Fibroblast of lung (primary cell): ENCODE measurements at regions not wholly inside any gene's neighbourhood (a gene's known extent, or its start where the extent isn't known, plus 50 kb on each side); places are given as distances from the start of the nearest gene placed in this dataset.

Source experiments
- DNase-seq, 2 donors: peaks; one replicate each; pipeline versions ENCODE4 v3.0.0 to v3.0.0-alpha.2; 2010; ENCODE audit warnings: low read depth in 2 of 2
- H2AFZ ChIP-seq: 2 replicates; pipeline ENCODE4 v1.5.1; 2012; ENCODE audit warnings: low read length, control low read depth, inconsistent platforms
- H3K27ac ChIP-seq: 2 replicates; pipeline ENCODE4 v1.5.1; 2011; ENCODE audit warnings: low read length, control low read depth; ENCODE audit not compliant: insufficient read depth
- H3K27me3 ChIP-seq: 2 replicates; pipeline ENCODE4 v1.5.1; 2011; ENCODE audit warnings: mild to moderate bottlenecking, low read length; ENCODE audit not compliant: control insufficient read depth, insufficient read depth
- H3K36me3 ChIP-seq: 2 replicates; pipeline ENCODE4 v1.5.1; 2011; ENCODE audit warnings: low read length; ENCODE audit not compliant: control insufficient read depth, insufficient read depth
- H3K4me1 ChIP-seq: 2 replicates; pipeline ENCODE4 v1.5.1; 2011; ENCODE audit warnings: low read length; ENCODE audit not compliant: control insufficient read depth, insufficient read depth; ENCODE audit errors: extremely low read depth
- H3K4me2 ChIP-seq: 2 replicates; pipeline ENCODE4 v1.5.1; 2011; ENCODE audit warnings: low read length, control low read depth; ENCODE audit not compliant: insufficient read depth; ENCODE audit errors: extremely low read depth
- H3K4me3 ChIP-seq, 4 experiments: fragments of 200-600 bp in 1 of 4; sonication (generic) in 1 of 4; replicated peaks in 1 of 4; 2 replicates each; pipeline ENCODE4 v1.5.1; 2011 to 2016; ENCODE audit warnings: low read length in 4 of 4, low read depth in 3 of 4, mild to moderate bottlenecking in 3 of 4, control low read depth in 2 of 4, inconsistent platforms in 1 of 4, mixed read lengths in 1 of 4; ENCODE audit not compliant: insufficient read depth in 1 of 4; ENCODE audit errors: control extremely low read depth in 1 of 4
- H3K79me2 ChIP-seq: 2 replicates; pipeline ENCODE4 v1.5.1; 2012; ENCODE audit warnings: mild to moderate bottlenecking, low read length, inconsistent platforms; ENCODE audit not compliant: control insufficient read depth, insufficient read depth
- H3K9ac ChIP-seq: 2 replicates; pipeline ENCODE4 v1.5.1; 2011; ENCODE audit warnings: mild to moderate bottlenecking, low read length, control low read depth; ENCODE audit not compliant: insufficient read depth
- H3K9me3 ChIP-seq: 2 replicates; pipeline ENCODE4 v1.5.1; 2012; ENCODE audit warnings: low read depth, low read length; ENCODE audit not compliant: control insufficient read depth, insufficient read depth
- H4K20me1 ChIP-seq: 2 replicates; pipeline ENCODE4 v1.5.1; 2011; ENCODE audit warnings: low read length; ENCODE audit not compliant: control insufficient read depth, insufficient read depth; ENCODE audit errors: extremely low read depth
- EZH2 ChIP-seq: IDR thresholded peaks from 2 replicates; pipeline ENCODE4 v1.5.1; 2012; ENCODE audit warnings: low read length, control low read depth, mild to moderate bottlenecking; ENCODE audit errors: missing control alignments
- TF ChIP-seq, protein P1 (sequence below), 2 donors: IDR thresholded peaks in 1 of 2; conservative IDR thresholded peaks in 1 of 2; 1 replicate in 1 of 2; 2 replicates in 1 of 2; pipeline ENCODE4 v1.5.1; 2011 to 2012; ENCODE audit warnings: low read length in 2 of 2, control low read depth in 1 of 2, inconsistent platforms in 1 of 2, low read depth in 1 of 2, mild to moderate bottlenecking in 1 of 2

DNA sequence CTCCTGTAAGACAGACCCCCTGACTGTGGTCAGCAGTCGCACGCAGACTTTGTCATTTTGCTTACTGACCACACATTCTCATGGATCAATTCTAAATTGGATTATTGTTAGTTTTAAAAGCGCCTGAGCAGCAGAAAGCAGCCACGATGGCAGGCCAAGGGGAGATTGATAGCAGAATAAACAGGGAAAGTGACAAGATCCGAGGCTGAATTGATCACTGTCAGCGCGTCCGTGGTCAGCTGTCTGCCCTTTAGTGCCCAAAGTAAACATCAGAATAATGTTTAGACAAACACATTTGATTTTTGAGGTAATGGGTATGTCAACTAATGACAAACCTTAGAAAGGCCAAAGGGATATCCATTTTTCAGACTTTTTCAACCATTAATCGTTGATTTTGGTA is 426.8 kb downstream of the SETD4 start:
- Histone ChIP-seq H3K9me3 (no peaks in the 10 kb centered on the region), H3K9ac (no peak overlapping the region), H3K79me2 (no peaks in the 10 kb centered on the region), H3K27ac (no peak overlapping the region), H4K20me1 (no peaks in the 10 kb centered on the region), H2AFZ (no peak overlapping the region), H3K4me3 (no peak overlapping the region), H3K36me3 (no peaks in the 10 kb centered on the region), H3K4me2 (no peak overlapping the region), H3K27me3 (no peaks in the 10 kb centered on the region), H3K4me1 (peaks cover 21% of the 10 kb centered on the region)
- DNase-seq, result no peak
- TF ChIP-seq, protein P1, sequence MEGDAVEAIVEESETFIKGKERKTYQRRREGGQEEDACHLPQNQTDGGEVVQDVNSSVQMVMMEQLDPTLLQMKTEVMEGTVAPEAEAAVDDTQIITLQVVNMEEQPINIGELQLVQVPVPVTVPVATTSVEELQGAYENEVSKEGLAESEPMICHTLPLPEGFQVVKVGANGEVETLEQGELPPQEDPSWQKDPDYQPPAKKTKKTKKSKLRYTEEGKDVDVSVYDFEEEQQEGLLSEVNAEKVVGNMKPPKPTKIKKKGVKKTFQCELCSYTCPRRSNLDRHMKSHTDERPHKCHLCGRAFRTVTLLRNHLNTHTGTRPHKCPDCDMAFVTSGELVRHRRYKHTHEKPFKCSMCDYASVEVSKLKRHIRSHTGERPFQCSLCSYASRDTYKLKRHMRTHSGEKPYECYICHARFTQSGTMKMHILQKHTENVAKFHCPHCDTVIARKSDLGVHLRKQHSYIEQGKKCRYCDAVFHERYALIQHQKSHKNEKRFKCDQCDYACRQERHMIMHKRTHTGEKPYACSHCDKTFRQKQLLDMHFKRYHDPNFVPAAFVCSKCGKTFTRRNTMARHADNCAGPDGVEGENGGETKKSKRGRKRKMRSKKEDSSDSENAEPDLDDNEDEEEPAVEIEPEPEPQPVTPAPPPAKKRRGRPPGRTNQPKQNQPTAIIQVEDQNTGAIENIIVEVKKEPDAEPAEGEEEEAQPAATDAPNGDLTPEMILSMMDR (conservative IDR thresholded peaks at IDR 0.05 in 1 of 2, IDR thresholded peaks at IDR 0.05 in 1 of 2; ENCODE audit: low read depth in 1 of 2, low read length in 2 of 2), result no peak
- TF ChIP-seq EZH2, result no peak

DNA sequence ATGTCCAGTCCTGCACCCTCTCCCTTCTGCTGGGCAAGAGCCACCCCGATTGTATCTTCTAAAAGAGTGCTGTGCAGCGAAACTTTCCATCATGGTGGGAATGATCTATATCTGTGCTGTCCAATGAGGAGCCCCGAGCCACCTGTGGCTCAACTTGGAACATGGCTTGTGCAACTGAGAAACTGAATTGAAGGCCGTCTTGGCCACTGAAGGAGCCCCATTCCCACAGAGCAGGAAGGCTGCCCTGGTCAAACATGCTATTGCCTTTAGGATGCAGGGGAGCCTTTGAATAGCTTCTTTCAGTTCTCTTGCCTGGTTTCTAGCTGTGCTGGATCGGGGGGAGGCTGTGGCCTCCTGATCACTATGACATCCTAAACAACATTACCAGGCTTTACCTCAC is 427.6 kb downstream of the SETD4 start:
- H3K79me2 ChIP-seq, result no peaks in the 10 kb centered on the region
- no peaks in the 10 kb centered on the region for H4K20me1 ChIP-seq
- no peak overlapping the region for H3K4me3 ChIP-seq
- H3K4me1 ChIP-seq, result peaks cover 18% of the 10 kb centered on the region
- TF ChIP-seq EZH2, result no peak
- TF ChIP-seq, protein P1 (conservative IDR thresholded peaks at IDR 0.05 in 1 of 2, IDR thresholded peaks at IDR 0.05 in 1 of 2; ENCODE audit: low read depth in 1 of 2, low read length in 2 of 2), result no peak
- no peak overlapping the region for H3K4me2 ChIP-seq
- no peak overlapping the region for H2AFZ ChIP-seq
- H3K36me3 ChIP-seq, result no peaks in the 10 kb centered on the region
- no peak overlapping the region for H3K27ac ChIP-seq
- H3K9ac ChIP-seq, result no peak overlapping the region
- no peaks in the 10 kb centered on the region for H3K9me3 ChIP-seq
- no peak for DNase-seq
- no peaks in the 10 kb centered on the region for H3K27me3 ChIP-seq

DNA sequence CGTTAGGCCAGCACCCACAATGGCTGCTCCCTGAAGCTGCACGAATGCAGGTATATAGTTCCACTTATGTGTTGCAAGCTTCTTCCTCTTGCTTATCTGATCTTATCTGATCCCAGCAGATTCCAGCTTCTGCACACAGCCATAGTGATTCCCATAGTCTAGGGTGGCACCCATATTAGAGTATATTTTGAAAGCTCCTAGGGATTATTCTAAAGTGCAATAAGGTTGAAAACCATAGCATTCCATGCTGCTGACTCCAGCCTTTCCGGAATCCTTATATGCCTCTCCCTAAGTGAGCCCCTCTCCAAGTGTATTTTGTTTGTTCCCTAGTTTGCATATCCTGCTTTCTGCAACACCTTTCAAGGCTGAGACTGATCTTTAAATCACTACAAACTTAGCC is 432.0 kb downstream of the SETD4 start:
- no peak overlapping the region for H3K4me2 ChIP-seq
- no peaks in the 10 kb centered on the region for H4K20me1 ChIP-seq
- DNase-seq, result no peak
- H3K4me3 ChIP-seq, result no peak overlapping the region
- no peaks in the 10 kb centered on the region for H3K27me3 ChIP-seq
- H2AFZ ChIP-seq, result no peak overlapping the region
- H3K9ac ChIP-seq, result no peak overlapping the region
- no peaks in the 10 kb centered on the region for H3K36me3 ChIP-seq
- H3K27ac ChIP-seq, result no peak overlapping the region
- no peaks in the 10 kb centered on the region for H3K4me1 ChIP-seq
- TF ChIP-seq, protein P1 (conservative IDR thresholded peaks at IDR 0.05 in 1 of 2, IDR thresholded peaks at IDR 0.05 in 1 of 2; ENCODE audit: low read depth in 1 of 2, low read length in 2 of 2), result no peak
- TF ChIP-seq EZH2, result no peak
- no peaks in the 10 kb centered on the region for H3K9me3 ChIP-seq
- no peaks in the 10 kb centered on the region for H3K79me2 ChIP-seq
